Suprapubic skin (tissue), 4 donors: ENCODE measurements at regions not wholly inside any gene's neighbourhood (a gene's known extent, or its start where the extent isn't known, plus 50 kb on each side); places are given as distances from the start of the nearest gene placed in this dataset.

Experiments used
- DNase-seq, 2 donors: peaks; one replicate each; pipeline ENCODE4 v3.0.0-alpha.2; 2019; ENCODE audit warnings: low spot score in 2 of 2
- H3K27ac ChIP-seq: fragments of 200-600 bp; sonication (generic); one replicate; pipeline ENCODE4 v1.5.1; 2019
- H3K27me3 ChIP-seq: fragments of 200-600 bp; sonication (generic); one replicate; pipeline ENCODE4 v1.5.1; 2019
- H3K36me3 ChIP-seq: fragments of 200-600 bp; sonication (generic); one replicate; pipeline ENCODE4 v1.5.1; 2019
- H3K4me1 ChIP-seq: fragments of 200-600 bp; sonication (generic); one replicate; pipeline ENCODE4 v1.5.1; 2019
- H3K4me3 ChIP-seq: fragments of 200-600 bp; sonication (generic); one replicate; pipeline ENCODE4 v1.5.1; 2019; ENCODE audit warnings: mild to moderate bottlenecking
- H3K9me3 ChIP-seq: fragments of 200-600 bp; sonication (generic); one replicate; pipeline ENCODE4 v1.5.1; 2019
- CTCF ChIP-seq, 2 donors: fragments of 200-600 bp in 1 of 2; fragments of 450-650 bp in 1 of 2; sonication (generic) in 1 of 2; IDR thresholded peaks; one replicate each; pipeline ENCODE4 v1.5.1; 2016 to 2019; ENCODE audit warnings: antibody characterized with exemption in 2 of 2, mild to moderate bottlenecking in 1 of 2, moderate library complexity in 1 of 2
- EP300 ChIP-seq: sonication (generic); formaldehyde crosslinking; IDR thresholded peaks from one replicate; pipeline ENCODE4 v1.6.1; 2017; ENCODE audit warnings: antibody characterized with exemption
- POLR2A ChIP-seq, 2 donors: fragments of 450-650 bp; IDR thresholded peaks; one replicate each; pipeline ENCODE4 v1.6.1; 2017; ENCODE audit warnings: antibody characterized with exemption in 2 of 2, mild to moderate bottlenecking in 2 of 2, moderate library complexity in 2 of 2
- POLR2AphosphoS5 ChIP-seq, 3 donors: sonication (generic); formaldehyde crosslinking; IDR thresholded peaks; one replicate each; pipeline ENCODE4 v1.6.1; 2017; ENCODE audit warnings: antibody characterized with exemption in 3 of 3
- WGBS: methylation state at CpG from one replicate; pipeline ENCODE4 v1.1.5; 2018; 5-methylcytosine and 5-hydroxymethylcytosine counted together

- H3K27me3 ChIP-seq: no peaks in the 10 kb centered on the region
- no peak for TF ChIP-seq CTCF (IDR thresholded peaks at IDR 0.05)
- no peak for TF ChIP-seq POLR2AphosphoS5 (IDR thresholded peaks at IDR 0.05)
- TF ChIP-seq EP300: no peak
- TF ChIP-seq POLR2A (IDR thresholded peaks at IDR 0.05): no peak
- 54% methylated on average over 3 of the region's 3 CpGs for WGBS
- no peaks in the 10 kb centered on the region for H3K9me3 ChIP-seq
- no peak overlapping the region for H3K4me3 ChIP-seq
- no peak overlapping the region for H3K27ac ChIP-seq
- no peaks in the 10 kb centered on the region for H3K36me3 ChIP-seq
- DNase-seq: no peak
- no peaks in the 10 kb centered on the region for H3K4me1 ChIP-seq
These were observed 451.5 kb downstream of the TOX3 start for GRCh38 chr16:52095471-52095870.

GRCh38 chr16:52092126-52092525 lies 454.8 kb downstream of the TOX3 start:
- H3K4me1 ChIP-seq: no peaks in the 10 kb centered on the region
- H3K27ac ChIP-seq: no peak overlapping the region
- no peaks in the 10 kb centered on the region for H3K27me3 ChIP-seq
- DNase-seq: no peak
- TF ChIP-seq POLR2AphosphoS5 (IDR thresholded peaks at IDR 0.05) (no peak), CTCF (IDR thresholded peaks at IDR 0.05) (no peak), POLR2A (IDR thresholded peaks at IDR 0.05) (no peak), EP300 (no peak)
- H3K36me3 ChIP-seq: no peaks in the 10 kb centered on the region
- 80% methylated on average over 3 of the region's 3 CpGs for WGBS
- no peak overlapping the region for H3K4me3 ChIP-seq
- H3K9me3 ChIP-seq: no peaks in the 10 kb centered on the region

DNA sequence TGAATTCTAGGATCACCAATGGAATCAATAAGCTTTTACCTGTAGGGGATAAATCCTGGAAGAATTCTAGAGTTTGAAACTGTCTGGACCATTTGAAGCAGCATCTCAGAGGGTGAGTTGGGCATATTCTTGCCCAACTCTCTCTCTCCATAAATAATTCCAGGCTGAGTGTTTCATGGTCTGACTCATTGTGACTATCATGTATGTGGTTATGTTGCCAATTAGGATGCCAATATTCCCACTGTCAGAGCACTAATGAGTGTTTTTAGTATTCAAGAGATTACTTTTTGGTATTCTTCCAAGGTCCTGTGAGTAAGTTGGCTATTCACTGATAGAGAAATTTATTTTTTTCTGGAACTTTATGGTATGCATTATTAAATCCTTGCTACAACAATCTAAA lies 456.9 kb downstream of the TOX3 start:
- DNase-seq: no peak
- H3K9me3 ChIP-seq: no peaks in the 10 kb centered on the region
- no peaks in the 10 kb centered on the region for H3K4me1 ChIP-seq
- H3K27me3 ChIP-seq: no peaks in the 10 kb centered on the region
- H3K36me3 ChIP-seq: no peaks in the 10 kb centered on the region
- no peak overlapping the region for H3K4me3 ChIP-seq
- no peak overlapping the region for H3K27ac ChIP-seq
- TF ChIP-seq CTCF (IDR thresholded peaks at IDR 0.05): no peak
- no peak for TF ChIP-seq EP300
- no peak for TF ChIP-seq POLR2A (IDR thresholded peaks at IDR 0.05)
- no peak for TF ChIP-seq POLR2AphosphoS5 (IDR thresholded peaks at IDR 0.05)

GRCh38 chr16:52089476-52089875 lies 457.5 kb downstream of the TOX3 start:
- Histone ChIP-seq H3K27ac (no peak overlapping the region), H3K36me3 (no peaks in the 10 kb centered on the region), H3K9me3 (no peaks in the 10 kb centered on the region), H3K4me3 (no peak overlapping the region), H3K27me3 (no peaks in the 10 kb centered on the region), H3K4me1 (no peaks in the 10 kb centered on the region)
- 85% methylated on average over 1 of the region's 1 CpG for WGBS
- TF ChIP-seq CTCF (IDR thresholded peaks at IDR 0.05) (no peak), POLR2A (IDR thresholded peaks at IDR 0.05) (no peak), POLR2AphosphoS5 (IDR thresholded peaks at IDR 0.05) (no peak), EP300 (no peak)
- DNase-seq: no peak

DNA sequence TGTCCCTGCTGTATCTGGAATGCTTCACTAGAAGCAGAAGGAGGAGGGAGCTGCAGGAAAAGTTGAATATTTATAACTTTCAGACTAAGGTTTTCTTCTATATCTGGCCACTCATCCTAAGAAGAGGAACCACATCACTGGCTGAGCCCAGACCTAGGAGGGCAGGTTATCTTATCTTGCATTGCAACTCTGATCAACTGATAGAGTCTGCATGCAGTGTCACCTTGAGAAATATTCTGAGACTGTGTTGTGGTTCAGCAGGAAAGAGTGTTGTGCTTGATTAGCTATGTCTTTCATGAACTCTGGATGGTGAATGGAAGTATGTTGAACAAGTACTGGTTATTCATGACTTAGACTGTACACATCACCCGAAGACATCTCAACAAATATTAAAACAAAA lies 460.0 kb downstream of the TOX3 start:
- no peak overlapping the region for H3K27ac ChIP-seq
- H3K4me1 ChIP-seq: no peaks in the 10 kb centered on the region
- H3K9me3 ChIP-seq: no peaks in the 10 kb centered on the region
- H3K36me3 ChIP-seq: no peaks in the 10 kb centered on the region
- TF ChIP-seq POLR2A (IDR thresholded peaks at IDR 0.05): no peak
- TF ChIP-seq EP300: no peak
- no peak for TF ChIP-seq CTCF (IDR thresholded peaks at IDR 0.05)
- no peak for TF ChIP-seq POLR2AphosphoS5 (IDR thresholded peaks at IDR 0.05)
- no peaks in the 10 kb centered on the region for H3K27me3 ChIP-seq
- H3K4me3 ChIP-seq: no peak overlapping the region
- no peak for DNase-seq
- 91% methylated on average over 1 of the region's 1 CpG for WGBS
